HG02678 (cell line): ENCODE measurements at regions not wholly inside any gene's neighbourhood (a gene's known extent, or its start where the extent isn't known, plus 50 kb on each side); places are given as distances from the start of the nearest gene placed in this dataset.
"Not testable (repeated sequence)": the region's sequence is repeated elsewhere in the genome, so short reads cannot be mapped to it uniquely, and the experiment has no call there.

Experiments used
- ATAC-seq: cut with Tn5 transposase; IDR thresholded peaks from one replicate; pipeline ENCODE4 v1.9.1; 2021; ENCODE audit warnings: mild to moderate bottlenecking, moderate library complexity; ENCODE audit not compliant: unreplicated experiment

DNA sequence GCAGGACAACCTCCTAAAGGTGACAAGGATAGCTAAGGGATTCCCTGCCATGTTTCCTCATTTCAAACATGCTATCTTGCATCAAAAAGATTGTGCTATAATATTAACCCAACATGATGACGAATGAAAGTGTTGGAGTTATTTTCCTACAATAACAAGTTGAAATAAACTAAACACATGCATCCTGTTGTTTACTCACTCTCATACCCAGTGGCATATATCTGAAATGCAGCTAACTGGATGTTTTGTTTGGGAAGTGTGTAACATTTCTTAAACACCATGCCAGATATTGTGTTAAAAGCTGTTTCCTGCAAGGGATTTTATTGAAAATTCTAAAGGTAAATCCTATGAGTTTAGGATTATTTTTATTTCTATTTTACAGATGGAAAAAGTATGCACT is 139.6 kb downstream of the TFPI2 start:
- ATAC-seq: no peak

DNA sequence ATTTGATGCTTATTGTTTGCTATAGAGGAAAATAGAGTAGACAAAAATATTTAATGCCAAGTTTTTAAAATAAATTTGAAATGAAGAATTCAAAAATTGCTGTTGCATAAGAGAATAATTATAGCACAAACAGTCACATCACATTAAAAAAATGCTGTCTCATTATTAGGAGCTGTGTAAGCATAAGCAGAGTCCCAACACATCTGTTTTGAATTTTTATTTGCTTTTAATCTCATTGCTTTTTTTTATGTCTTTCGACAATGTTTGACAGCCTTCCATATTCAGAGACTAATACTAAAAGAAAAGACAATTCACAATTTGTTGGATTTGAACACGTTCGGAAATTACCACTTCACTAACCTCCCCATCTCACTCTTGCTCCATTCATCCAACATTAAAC is 143.5 kb downstream of the TFPI2 start:
- no peak for ATAC-seq

DNA sequence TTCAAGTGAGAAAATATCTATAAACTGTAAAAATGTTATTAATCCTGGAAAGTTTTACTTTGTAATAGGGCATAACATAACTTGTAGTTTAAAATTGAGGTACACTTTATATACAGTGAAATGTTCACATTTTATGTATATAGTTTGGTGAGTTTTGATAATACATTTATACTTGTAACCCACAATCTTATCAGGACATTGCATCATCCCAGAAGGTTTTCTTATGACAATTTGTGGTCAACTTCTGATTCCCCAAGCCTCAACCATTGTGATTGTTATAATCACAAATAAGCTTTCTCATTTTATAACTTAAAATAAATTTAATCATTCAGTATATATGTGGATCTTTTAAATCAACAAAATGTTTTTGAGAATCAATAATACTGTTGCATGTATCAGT is 151.1 kb downstream of the TFPI2 start:
- ATAC-seq: no peak

DNA sequence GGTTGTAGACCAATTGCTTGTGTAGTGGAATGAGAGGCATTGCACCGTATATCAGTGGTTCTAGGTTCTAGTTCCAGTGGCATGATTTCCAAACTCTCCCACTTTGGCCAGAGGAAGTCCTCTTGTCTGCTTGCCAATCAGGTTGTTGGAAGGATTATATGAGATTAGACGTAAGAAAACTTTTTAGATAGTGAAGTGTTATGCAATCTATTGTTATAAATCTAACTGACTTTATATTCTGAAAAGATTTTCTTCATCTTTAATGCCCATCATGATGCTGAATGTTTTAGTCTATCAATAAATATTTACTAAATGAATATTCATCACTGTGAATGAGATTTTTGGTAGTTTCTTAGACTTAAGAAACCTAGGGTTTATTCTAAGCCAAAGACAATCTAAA is 152.6 kb downstream of the TFPI2 start:
- no peak for ATAC-seq

DNA sequence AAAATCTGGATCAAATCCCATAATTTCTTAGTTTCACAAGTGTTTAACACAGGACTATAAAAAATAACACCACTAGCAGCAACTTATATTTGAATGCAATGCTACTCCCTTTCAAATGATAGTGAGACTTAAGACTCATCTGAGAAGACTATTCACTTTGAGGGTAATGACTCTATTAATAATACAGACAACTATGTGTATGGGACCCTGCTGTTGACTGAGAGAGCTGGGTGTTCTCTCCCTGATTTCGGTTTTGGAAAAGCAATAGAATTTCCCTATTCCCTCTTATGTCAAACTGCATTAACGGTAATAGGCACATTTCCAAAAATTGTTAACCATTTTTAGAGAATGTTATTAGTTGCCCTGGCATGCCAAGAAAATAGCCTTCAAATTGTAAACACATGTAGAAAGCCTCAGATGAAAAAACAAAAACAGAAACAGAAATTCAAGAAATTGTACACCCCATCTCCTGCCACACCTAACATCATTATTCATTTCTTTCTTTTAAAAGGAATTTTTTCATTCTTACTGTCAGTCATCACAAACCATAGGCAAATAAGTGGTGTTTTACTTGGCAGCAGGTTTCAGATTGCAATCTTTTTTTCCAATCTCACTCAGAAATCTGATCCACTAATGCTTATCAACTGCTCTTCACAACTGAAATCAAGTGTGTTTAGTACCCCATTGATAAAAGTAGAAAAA is 153.7 kb downstream of the TFPI2 start:
- no peak for ATAC-seq

DNA sequence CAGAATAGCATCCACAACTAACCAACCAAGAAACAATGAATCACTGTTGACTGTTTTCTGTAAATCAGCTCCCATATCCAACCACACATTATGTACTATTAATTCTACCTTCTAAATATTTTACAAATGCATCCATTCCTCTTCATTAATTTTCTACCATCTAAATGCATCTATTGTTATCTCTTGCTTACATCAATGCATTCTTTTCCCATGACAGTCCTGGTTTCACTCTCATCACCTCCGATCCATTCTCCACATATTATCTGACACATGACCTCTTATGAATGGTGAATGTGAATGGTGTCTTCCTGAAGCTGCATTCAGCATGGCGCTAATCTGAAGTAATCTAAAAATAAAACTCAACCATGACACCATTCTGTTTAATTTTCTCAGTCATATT is 153.8 kb upstream of the CALCR start:
- no peak for ATAC-seq

DNA sequence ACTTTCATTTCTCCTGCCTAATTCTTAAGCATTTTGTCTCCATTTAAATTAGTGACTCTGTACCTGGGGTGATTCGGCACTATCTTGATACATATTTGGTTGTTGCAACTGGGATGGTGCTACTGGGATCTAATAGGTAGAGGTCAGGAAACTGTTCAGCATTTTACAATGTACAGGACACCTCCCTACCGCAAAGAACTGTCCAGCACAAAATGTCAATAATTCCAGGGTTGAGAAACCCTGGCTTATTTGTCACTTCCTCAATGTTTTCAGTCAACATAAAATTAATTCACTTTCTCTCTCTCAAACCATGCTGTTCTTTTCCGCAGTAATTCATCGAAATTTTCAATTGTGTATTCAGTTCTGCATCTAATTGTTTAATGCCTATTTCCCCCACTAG is 151.4 kb upstream of the CALCR start:
- ATAC-seq: no peak

DNA sequence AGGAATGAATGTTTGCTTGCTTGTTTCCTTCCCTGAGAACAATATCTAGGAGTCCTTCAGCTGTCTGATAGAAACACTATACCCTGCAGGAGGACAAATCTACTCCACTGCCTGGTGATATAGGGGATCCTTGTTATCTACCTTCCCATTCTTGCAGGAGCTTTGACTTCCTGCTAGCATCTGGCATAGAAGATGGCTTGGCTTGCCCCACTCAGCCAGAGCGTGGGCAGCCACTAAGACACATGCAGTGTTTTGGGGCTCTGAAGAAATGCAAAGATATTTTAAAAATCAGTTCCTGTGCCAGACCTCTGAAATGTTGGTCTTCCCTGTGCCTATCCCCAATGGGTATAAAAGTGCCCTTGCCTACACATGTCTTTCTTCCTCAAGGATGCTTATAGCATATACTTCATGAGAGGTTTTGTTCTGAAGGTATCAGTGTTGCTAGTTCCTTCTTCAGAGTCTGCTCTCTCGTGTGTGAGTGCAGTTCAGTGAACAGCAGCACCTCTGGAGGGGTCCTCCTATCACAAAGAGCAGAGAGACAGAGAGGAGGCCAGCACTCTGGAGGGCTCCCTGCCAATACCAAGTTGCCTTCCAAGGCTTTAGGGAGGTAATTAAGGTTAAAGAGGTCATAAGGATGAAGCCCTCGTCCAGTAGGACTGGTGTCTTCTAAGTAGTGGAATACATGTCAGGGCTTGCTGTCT is 149.1 kb upstream of the CALCR start:
- no peak for ATAC-seq

DNA sequence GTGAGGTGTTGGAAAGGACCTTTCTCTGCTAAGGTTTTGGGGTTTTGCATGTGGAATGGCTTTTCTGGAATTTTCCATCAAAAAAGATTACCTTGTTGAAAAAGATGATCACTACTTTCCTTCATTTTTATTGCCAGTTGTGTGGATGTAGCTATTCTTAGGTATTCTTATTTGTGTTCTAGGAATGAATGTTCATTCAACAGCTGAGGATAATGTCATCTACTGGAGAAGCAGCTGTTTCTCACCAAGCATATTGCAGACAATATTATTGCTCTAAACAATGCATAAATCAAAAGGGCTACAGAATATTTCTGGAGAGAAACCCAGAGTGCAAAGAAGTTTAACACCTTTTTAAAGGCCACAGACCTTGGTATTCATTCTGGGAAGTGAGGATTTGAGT is 145.6 kb upstream of the CALCR start:
- no peak for ATAC-seq

DNA sequence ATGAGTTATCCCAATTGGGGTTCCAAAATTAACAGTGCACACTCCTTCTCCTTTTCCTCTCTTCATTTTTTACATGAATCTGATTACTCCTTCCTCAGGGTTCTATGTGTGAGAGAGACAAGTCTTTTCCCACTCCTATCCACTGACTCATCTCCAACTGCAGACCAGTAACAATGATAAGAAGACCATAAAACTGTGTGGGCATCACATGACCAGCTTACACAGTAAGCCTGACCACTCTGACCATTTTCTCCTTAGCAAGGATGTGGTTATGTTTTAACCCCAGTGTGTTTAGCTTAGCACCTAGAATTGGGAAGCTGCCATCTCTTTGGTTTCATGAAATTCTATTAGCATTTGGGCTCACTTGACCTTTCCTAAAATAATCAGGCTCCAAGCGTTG is 145.0 kb upstream of the CALCR start:
- ATAC-seq: no peak

DNA sequence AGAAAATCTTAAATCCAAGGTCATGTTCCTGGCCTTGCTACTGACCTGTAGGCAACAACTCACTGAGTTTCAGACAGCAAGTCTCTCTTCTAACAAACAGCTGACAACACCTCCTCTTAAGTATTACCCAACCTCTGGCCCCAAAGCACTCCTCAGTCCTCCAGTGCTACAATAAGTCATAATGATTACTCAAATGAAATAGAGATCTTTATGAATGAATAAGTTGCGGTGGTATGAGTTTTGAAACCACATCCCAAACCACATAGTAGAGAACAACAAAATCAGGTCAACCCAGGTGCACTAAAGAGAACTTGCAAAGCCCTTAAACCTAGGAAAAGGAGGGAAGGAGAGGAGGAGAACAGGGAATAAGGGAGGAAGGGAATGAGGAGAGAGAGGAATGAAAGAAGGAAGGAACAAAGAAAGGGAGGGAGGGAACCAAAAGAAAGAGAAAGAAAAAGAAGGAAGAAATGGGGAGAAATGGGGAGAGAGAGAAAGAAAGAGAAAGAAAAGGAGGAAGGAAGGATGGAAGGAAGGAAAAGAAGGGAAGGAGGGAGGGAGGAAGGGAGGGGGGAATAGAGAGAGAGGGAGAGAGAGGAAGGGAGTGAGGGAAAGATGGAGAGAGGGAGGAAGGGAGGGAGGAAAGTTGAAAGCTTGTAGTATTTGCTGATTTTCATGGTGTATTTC is 142.8 kb upstream of the CALCR start:
- ATAC-seq: no peak

DNA sequence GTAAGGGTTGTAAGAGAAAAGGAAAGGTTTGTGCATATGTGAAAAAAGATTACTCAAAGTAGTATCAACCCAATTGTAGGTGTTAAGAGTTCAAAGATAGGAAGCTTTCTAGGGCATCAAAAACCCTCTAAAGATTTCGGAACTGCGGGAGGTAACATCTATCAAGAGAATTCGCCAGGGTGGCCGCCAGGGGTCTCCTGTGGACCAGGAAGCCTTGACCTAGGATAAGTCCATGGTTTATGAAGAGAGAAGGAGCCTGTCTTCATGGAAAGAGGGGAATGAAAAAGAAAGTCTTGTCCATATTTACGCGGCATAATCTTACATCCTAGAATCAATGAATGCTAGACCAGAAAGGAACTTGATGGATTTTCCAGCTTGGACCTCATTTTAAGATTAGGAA is 140.7 kb upstream of the CALCR start:
- peak; percentile 64 for ATAC-seq

DNA sequence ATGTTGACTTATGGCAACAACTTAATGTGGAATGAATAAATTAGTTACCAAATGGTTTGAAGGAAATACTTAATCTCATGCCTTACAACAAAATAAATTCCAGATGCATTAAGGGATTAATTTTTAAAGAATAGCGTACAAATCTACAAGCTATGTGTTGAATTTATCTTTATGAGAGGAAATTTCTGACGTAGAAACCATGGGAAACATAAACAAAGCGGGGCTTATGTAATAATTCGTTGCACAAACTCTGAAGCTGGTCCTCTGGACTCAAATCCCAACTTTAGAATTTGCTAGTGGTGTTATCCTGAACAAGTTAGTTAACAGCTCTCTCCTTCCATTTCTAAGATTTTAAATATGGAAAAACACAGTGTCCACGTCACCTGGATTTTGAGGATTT is 137.4 kb upstream of the CALCR start:
- ATAC-seq: no peak

DNA sequence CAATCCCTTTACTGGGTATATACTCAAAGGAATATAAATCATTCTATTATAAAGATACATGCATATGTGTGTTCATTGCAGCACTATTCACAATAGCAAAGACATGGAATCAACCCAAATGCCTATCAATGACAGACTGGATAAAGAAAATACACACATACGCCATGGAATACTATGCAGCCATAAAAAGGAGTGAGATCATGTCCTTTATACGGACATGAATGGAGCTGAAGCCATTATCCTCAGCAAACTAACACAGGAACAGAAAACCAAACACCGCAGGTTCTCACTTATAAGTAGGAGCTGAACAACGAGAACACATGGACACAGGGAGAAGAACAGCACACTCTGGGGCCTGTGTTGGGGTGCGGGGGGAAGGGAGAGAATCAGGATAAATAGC is 133.7 kb upstream of the CALCR start:
- not testable (repeated sequence) for ATAC-seq

DNA sequence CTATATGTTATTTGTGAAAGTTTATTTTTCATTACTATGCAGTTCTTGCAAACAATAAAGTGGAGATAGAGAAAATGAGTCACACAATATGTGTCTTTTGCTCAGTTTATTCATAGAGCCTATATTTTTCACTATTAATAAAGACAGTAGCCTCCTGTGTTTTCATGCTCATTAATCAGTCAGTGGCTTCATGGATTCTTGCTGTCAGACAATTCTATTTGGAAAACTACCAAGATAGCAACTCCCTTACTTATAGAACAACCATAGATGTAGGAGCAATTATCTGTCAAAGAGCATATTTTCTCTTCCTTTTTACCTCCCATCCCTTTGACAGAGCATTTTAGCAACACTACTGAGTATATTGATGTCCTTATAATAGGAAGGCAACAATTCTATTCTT is 132.7 kb upstream of the CALCR start:
- ATAC-seq: no peak

DNA sequence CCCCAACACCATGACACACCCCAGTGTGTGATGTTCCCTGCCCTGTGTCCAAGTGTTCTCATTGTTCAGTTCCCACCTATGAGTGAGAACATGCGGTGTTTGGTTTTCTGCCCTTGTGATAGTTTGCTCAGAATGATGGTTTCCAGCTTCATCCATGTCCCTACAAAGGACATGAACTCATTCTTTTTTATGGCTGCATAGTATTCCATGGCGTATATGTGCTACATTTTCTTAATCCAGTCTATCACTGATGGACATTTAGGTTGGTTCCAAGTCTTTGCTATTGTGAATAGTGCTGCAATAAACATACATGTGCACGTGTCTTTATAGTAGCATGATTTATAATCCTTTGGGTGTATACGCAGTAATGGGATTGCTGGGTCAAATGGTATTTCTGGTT is 131.6 kb upstream of the CALCR start:
- ATAC-seq: not testable (repeated sequence)

DNA sequence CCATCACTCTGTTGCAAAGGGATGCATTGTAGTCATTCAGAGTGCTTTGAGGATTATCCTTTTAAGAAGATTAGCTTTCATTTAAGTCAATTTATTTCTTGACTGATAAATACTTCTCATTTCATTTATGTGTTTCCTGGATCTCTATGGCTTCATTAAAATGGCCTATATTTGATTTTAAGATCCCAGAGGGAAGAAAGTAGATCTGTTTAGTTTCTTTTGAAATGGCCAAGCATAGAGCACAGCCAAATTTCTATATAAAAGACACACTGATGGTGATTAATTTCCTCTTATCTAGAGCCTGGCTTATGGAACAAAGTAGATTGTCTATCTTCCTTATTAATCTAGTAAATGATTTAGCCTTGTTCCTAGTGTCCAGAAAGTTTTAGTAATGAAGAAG is 129.7 kb upstream of the CALCR start:
- ATAC-seq: no peak

DNA sequence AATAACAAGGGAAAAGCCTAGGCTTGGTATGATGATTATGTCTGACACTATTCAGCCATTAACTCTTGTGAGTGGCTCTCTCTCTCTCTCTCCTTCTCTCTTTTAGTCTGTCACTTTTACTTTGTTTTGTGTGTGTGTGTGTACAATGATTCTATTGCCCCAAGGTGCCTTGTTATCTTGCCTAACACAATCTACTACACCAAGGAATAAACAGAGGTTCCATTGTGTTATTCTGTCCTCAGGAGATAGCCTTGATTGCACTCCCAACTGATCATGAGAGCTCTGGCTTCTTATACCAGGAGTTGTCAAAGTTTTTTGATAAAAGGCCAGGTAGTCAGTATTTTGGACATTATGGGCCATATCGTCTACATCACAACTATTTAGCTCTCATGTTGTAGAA is 123.4 kb upstream of the CALCR start:
- no peak for ATAC-seq

DNA sequence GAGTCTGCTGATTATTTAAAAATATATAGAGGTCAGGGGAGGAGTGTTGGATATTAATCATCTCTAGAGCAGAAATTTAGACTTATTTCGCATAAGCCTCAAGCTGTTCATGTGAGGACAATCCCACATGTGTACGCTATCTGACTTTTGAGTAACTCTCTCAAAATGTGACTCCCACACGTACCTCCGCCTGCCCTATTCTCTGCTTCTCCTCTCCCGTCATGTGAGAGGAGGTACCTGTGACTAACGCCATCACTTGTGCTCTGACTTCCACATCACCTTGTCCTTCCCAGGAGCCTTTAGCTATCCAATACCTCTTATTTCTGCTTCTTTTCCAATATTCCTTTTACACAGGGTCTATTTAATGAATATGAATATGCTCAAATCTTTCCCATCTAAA is 119.3 kb upstream of the CALCR start:
- ATAC-seq: no peak

DNA sequence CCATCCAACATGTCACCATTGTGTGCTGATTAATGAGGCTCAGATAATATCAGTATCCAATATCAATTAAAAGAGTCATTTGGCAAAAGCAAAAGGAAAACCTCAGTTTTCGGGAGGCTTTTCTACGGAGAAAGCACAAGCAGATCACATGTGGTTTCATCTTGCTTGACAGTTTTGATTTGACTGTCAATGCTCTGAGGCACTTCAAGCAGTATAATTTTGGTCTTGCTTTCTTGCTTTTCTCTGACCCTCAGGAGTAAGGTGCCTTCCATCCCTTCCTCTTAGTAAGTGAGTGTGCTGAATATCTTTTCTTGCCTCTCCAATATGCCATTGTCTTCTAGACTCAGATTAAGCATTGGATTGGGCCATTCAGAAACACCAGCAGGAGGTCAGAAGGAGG is 115.5 kb upstream of the CALCR start:
- ATAC-seq: no peak

DNA sequence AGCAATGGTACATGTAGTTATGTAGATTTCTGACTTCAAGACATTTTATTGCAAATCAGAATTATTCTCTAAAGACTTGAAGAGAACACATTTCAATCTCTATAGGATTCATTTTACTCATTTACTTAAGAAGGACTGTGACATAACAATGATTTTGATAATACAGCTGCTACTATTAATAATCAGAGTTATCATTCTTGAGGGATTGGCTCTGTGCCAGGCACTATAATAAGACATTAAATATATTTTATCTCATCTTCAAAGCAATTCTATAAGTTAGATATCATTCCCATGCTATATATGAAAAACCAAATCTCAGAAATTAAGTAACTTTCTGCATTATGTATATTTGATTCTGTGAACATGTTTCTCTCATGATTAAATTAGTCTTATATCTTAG is 103.7 kb upstream of the CALCR start:
- ATAC-seq: no peak

DNA sequence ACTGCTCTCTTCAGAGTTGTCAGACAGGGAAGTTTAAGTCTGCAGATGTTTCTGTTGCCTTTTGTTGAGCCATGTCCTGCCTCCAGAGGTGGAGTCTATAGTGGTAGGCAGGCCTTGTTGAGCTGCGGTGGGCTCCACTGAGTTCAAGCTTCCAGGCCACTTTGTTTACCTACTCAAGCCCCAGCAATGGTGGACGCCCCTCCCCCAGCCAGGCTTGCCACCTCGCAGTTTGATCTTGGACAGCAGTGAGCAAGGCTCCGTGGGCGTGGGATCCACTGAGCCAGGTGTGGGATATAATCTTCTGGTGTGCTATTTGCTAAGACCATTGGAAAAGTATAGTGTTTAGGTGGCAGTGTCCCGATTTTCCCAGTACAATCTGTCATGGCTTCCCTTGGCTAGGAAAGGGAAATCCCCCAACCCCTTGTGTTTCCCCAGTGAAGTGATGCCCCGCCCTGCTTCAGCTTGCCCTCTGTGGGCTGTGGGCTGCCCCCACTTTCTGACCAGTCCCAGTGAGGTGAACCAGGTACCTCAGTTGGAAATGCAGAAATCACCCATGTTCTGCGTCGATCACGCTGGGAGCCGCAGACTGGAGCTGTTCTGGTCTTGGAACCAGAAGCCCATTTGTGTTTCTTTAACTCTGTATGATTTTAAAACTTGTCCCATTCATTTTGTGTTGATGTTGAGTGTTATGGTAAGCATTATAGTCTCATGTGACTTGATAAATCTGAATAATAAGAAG is 89.2 kb upstream of the CALCR start:
- no peak for ATAC-seq
